OCI-LY1 (cell line): ENCODE measurements at regions not wholly inside any gene's neighbourhood (a gene's known extent, or its start where the extent isn't known, plus 50 kb on each side); places are given as distances from the start of the nearest gene placed in this dataset.

ENCODE experiments used
- H2AFZ ChIP-seq: fragments of 200-600 bp; sonication (generic), shearing (Covaris generic); 2 replicates; pipeline ENCODE4 v1.6.0; 2014; ENCODE audit warnings: antibody characterized with exemption, mild to moderate bottlenecking, low read length
- H3F3A ChIP-seq: fragments of 200-600 bp; sonication (generic), shearing (Covaris generic); 2 replicates; pipeline ENCODE4 v1.6.0; 2014; ENCODE audit warnings: mild to moderate bottlenecking, antibody characterized with exemption, low read length, moderate library complexity; ENCODE audit not compliant: insufficient read depth
- H3K27ac ChIP-seq: fragments of 200-600 bp; sonication (generic); 2 replicates; pipeline ENCODE4 v1.5.1; 2014; ENCODE audit warnings: low read length, mixed run types, mild to moderate bottlenecking, low read depth; ENCODE audit not compliant: poor library complexity, severe bottlenecking
- H3K27me3 ChIP-seq: fragments of 200-600 bp; sonication (generic); 2 replicates; pipeline ENCODE4 v1.6.0; 2014; ENCODE audit warnings: antibody characterized with exemption, mild to moderate bottlenecking, low read length, moderate library complexity; ENCODE audit not compliant: insufficient read depth
- H3K36me3 ChIP-seq: fragments of 200-600 bp; sonication (generic); 2 replicates; pipeline ENCODE4 v1.6.1; 2014; ENCODE audit warnings: mild to moderate bottlenecking, antibody characterized with exemption, low read length, moderate library complexity, mixed read lengths; ENCODE audit not compliant: insufficient read depth
- H3K4me1 ChIP-seq: fragments of 200-600 bp; sonication (generic); 2 replicates; pipeline ENCODE4 v1.5.1; 2014; ENCODE audit warnings: mild to moderate bottlenecking, low read length, moderate library complexity; ENCODE audit not compliant: insufficient read depth, severe bottlenecking
- H3K4me2 ChIP-seq: fragments of 200-600 bp; sonication (generic), shearing (Covaris generic); 2 replicates; pipeline ENCODE4 v1.6.1; 2014; ENCODE audit warnings: low read length
- H3K4me3 ChIP-seq: fragments of 200-600 bp; sonication (generic); 2 replicates; pipeline ENCODE4 v1.5.1; 2014; ENCODE audit warnings: low read length, low read depth, mild to moderate bottlenecking, mixed read lengths; ENCODE audit not compliant: poor library complexity, severe bottlenecking
- H3K79me2 ChIP-seq: fragments of 200-600 bp; shearing (Covaris generic); 2 replicates; pipeline ENCODE4 v1.6.1; 2016; ENCODE audit warnings: mixed run types, low read length, mixed read lengths; ENCODE audit not compliant: insufficient read depth
- H3K9ac ChIP-seq: fragments of 200-600 bp; sonication (generic), shearing (Covaris generic); 2 replicates; pipeline ENCODE4 v1.6.1; 2014; ENCODE audit warnings: mild to moderate bottlenecking, low read length, mixed read lengths
- H3K9me2 ChIP-seq: fragments of 200-600 bp; sonication (generic), shearing (Covaris generic); 2 replicates; pipeline ENCODE4 v1.6.1; 2014; ENCODE audit warnings: low read depth, mild to moderate bottlenecking, low read length, mixed read lengths
- H3K9me3 ChIP-seq: fragments of 200-600 bp; shearing (Covaris generic); 2 replicates; pipeline ENCODE4 v1.6.1; 2014; ENCODE audit warnings: low read length, mixed read lengths
- H4K20me1 ChIP-seq: fragments of 200-600 bp; sonication (generic), shearing (Covaris generic); 2 replicates; pipeline ENCODE4 v1.6.0; 2016; ENCODE audit warnings: mild to moderate bottlenecking, low read length; ENCODE audit not compliant: insufficient read depth
- EZH2 ChIP-seq: fragments of 200-600 bp; sonication (generic), shearing (Covaris generic); IDR thresholded peaks from 2 replicates; pipeline ENCODE4 v1.8.0; 2017; ENCODE audit warnings: borderline replicate concordance, mixed run types, mild to moderate bottlenecking, antibody characterized with exemption, low read length, moderate library complexity, mixed read lengths
- TF ChIP-seq, protein P1 (sequence below): fragments of 200-600 bp; sonication (generic), shearing (Covaris generic); IDR thresholded peaks from 2 replicates; pipeline ENCODE4 v1.5.1; 2017; ENCODE audit warnings: mild to moderate bottlenecking, antibody characterized with exemption, low read length, moderate library complexity, mixed read lengths

DNA sequence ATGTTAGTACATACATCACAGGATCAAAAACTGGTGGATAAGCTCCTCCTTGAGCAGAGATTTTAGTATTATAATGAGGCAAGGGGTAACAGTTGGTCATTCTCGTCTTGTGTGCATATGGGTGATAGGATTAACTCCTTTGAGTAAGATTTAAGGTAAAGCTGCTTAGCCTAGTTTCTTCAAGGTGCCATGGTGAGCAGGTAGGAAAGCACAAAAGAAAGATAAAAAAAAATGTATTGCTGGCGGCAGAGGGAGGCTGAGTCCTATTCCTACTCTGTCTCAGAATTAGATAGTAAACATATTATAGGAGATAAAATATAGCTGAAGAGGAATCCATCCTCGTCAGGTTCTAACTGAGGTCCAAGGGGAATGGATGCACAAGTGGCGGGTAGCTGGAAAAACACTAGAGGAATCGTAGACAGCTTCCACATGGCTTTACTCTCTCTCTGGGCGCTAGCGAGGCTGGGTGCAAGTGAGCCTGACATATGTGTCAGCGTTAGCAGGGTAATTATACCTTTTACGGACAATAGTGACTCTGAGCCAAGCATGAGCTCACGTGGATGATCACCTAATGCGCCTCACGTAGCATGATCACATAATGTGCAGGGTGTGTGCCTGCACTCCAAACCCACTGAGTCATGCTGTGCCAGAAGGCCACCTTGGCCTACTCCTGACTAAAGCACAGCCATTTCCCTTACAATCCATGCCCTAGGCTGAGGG lies 734.3 kb upstream of the MIR17HG start:
- Histone ChIP-seq H3K4me2 (no peak overlapping the region), H4K20me1 (no peaks in the 10 kb centered on the region), H3K4me1 (no peaks in the 10 kb centered on the region), H3F3A (no peaks in the 10 kb centered on the region), H3K9ac (no peak overlapping the region), H3K27me3 (no peaks in the 10 kb centered on the region), H2AFZ (no peak overlapping the region), H3K27ac (no peak overlapping the region), H3K79me2 (no peaks in the 10 kb centered on the region), H3K9me3 (no peaks in the 10 kb centered on the region), H3K36me3 (no peaks in the 10 kb centered on the region), H3K4me3 (no peak overlapping the region), H3K9me2 (no peaks in the 10 kb centered on the region)
- TF ChIP-seq, protein P1, sequence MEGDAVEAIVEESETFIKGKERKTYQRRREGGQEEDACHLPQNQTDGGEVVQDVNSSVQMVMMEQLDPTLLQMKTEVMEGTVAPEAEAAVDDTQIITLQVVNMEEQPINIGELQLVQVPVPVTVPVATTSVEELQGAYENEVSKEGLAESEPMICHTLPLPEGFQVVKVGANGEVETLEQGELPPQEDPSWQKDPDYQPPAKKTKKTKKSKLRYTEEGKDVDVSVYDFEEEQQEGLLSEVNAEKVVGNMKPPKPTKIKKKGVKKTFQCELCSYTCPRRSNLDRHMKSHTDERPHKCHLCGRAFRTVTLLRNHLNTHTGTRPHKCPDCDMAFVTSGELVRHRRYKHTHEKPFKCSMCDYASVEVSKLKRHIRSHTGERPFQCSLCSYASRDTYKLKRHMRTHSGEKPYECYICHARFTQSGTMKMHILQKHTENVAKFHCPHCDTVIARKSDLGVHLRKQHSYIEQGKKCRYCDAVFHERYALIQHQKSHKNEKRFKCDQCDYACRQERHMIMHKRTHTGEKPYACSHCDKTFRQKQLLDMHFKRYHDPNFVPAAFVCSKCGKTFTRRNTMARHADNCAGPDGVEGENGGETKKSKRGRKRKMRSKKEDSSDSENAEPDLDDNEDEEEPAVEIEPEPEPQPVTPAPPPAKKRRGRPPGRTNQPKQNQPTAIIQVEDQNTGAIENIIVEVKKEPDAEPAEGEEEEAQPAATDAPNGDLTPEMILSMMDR, result no peak
- TF ChIP-seq EZH2, result no peak

DNA sequence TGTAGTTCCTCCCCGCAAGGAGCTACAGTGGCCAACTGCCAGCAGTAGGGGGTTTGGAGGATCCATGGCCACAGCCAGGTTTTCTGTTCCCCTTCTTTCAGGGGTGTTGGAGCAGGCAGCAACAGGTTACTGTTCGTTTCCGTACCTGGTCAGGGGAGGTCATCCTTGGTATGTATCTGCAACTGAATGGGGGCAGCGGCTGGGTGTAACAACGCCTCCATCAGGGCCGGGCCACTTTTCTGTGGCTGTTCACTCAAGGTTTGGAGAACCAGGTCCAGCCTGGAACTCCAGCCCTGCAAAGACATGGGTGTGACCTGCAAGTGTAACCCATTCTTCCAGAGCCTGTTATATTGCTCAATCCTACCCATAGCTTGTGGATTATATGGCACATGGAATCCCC lies 732.3 kb upstream of the MIR17HG start:
- Histone ChIP-seq H3K36me3 (no peaks in the 10 kb centered on the region), H3F3A (no peaks in the 10 kb centered on the region), H3K4me2 (no peak overlapping the region), H3K79me2 (no peaks in the 10 kb centered on the region), H2AFZ (no peak overlapping the region), H4K20me1 (no peaks in the 10 kb centered on the region), H3K9ac (no peak overlapping the region), H3K9me2 (no peaks in the 10 kb centered on the region), H3K9me3 (no peaks in the 10 kb centered on the region), H3K27me3 (no peaks in the 10 kb centered on the region), H3K27ac (no peak overlapping the region), H3K4me1 (no peaks in the 10 kb centered on the region), H3K4me3 (no peak overlapping the region)
- TF ChIP-seq, protein P1, result no peak
- TF ChIP-seq EZH2, result no peak

DNA sequence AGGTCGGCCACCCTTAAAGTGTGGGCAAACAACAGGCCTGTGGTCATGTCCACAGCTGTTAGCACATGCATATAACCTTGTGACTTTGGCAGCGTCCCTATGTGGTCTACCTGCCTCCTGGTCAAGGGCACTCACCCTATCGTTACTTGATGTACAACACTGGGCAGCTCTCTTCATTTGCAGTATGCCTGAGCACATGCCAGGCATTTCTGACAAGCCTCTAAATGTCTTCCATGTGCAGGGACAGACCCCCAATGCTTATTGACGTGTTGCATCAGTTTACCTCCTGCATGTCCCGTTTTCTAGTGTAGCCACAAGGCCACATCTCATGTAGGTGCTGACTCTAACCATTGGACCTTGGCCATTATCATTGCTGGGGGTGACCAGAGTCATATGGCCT lies 731.7 kb upstream of the MIR17HG start:
- Histone ChIP-seq H3K4me1 (no peaks in the 10 kb centered on the region), H3K4me2 (no peak overlapping the region), H3K9ac (no peak overlapping the region), H4K20me1 (no peaks in the 10 kb centered on the region), H3K79me2 (no peaks in the 10 kb centered on the region), H3K27ac (no peak overlapping the region), H3F3A (no peaks in the 10 kb centered on the region), H3K4me3 (no peak overlapping the region), H2AFZ (no peak overlapping the region), H3K9me3 (no peaks in the 10 kb centered on the region), H3K9me2 (no peaks in the 10 kb centered on the region), H3K27me3 (no peaks in the 10 kb centered on the region), H3K36me3 (no peaks in the 10 kb centered on the region)
- TF ChIP-seq, protein P1, result no peak
- no peak for TF ChIP-seq EZH2
